K562 (cell line): ENCODE measurements at regions not wholly inside any gene's neighbourhood (a gene's known extent, or its start where the extent isn't known, plus 50 kb on each side); places are given as distances from the start of the nearest gene placed in this dataset.

ENCODE experiments used
- ATAC-seq: fragments of 200-7000 bp; cut with Tn5 transposase; 3 replicates; pipeline ENCODE4 v1.9.1; 2020; ENCODE audit warnings: moderate library complexity
- BruUV-seq: library from RNA; stranded (reverse); fragments of 400-500 nt; replicated peaks from 2 replicates; lab custom pipeline; 2021; lab: Mats Ljungman, UMichigan
- CTCF ChIA-PET: fragments of 300-600 bp; formaldehyde crosslinking; extraction: SDS; loops from one replicate; lab custom pipeline; 2021; ENCODE audit warnings: low intra/inter-chr PET ratio; lab: Yijun Ruan, JAX
- POLR2A ChIA-PET: fragments of 300-600, 350-650 bp; sonication (Branson Sonifier 250); formaldehyde crosslinking; extraction: SDS; loops from one replicate; lab custom pipeline; 2021; ENCODE audit warnings: antibody characterized with exemption, inconsistent platforms; lab: Yijun Ruan, JAX
- DNase-seq, 4 experiments: peaks; one replicate each; pipeline versions ENCODE4 v3.0.0 to v3.0.0-alpha.2; 2011 to 2018; ENCODE audit warnings: low spot score in 3 of 4, mixed read lengths in 3 of 4; ENCODE audit errors: extremely low read depth in 1 of 4
- FAIRE-seq: peaks from 2 replicates; lab custom pipeline; 2011; peaks lifted over from hg19 to GRCh38; lab: Jason Lieb, UNC
- H2AFZ ChIP-seq: 2 replicates; pipeline ENCODE4 v1.6.0; 2011; ENCODE audit warnings: low read depth, low read length, control low read depth, inconsistent platforms
- H3K27ac ChIP-seq: fragments of 200-600 bp; 3 replicates; pipeline ENCODE4 v1.8.0; 2011; ENCODE audit warnings: low read depth, mild to moderate bottlenecking, control low read depth, inconsistent platforms, low read length, moderate library complexity, mixed read lengths; ENCODE audit errors: extremely low read depth
- H3K27me3 ChIP-seq, 2 experiments: fragments of 300-600 bp in 1 of 2; 2 replicates in 1 of 2; 3 replicates in 1 of 2; pipeline versions ENCODE4 v1.6.0 to v1.8.0; 2011; ENCODE audit warnings: inconsistent platforms in 2 of 2, low read length in 2 of 2, mild to moderate bottlenecking in 1 of 2, mixed read lengths in 1 of 2, moderate library complexity in 1 of 2; ENCODE audit not compliant: control insufficient read depth in 2 of 2, insufficient read depth in 2 of 2
- H3K36me3 ChIP-seq: fragments of 300-600 bp; 3 replicates; pipeline ENCODE4 v1.8.0; 2011; ENCODE audit warnings: mild to moderate bottlenecking, low read length, inconsistent platforms; ENCODE audit not compliant: control insufficient read depth, insufficient read depth
- H3K4me1 ChIP-seq, 2 experiments: fragments of 200-600 bp in 1 of 2; replicated peaks in 1 of 2; 2 replicates in 1 of 2; 3 replicates in 1 of 2; pipeline versions ENCODE4 v1.5.1 to v1.8.0; 2011; ENCODE audit warnings: inconsistent platforms in 2 of 2, low read length in 2 of 2, mild to moderate bottlenecking in 1 of 2, mixed read lengths in 1 of 2, moderate library complexity in 1 of 2; ENCODE audit not compliant: control insufficient read depth in 2 of 2, insufficient read depth in 2 of 2
- H3K4me2 ChIP-seq: 2 replicates; pipeline ENCODE4 v1.6.1; 2011; ENCODE audit warnings: low read length, control low read depth, inconsistent platforms, mixed read lengths; ENCODE audit not compliant: insufficient read depth
- H3K4me3 ChIP-seq: fragments of 200-600 bp; sonication (generic), shearing (Covaris generic); 2 replicates; pipeline ENCODE4 v1.5.1; 2016; ENCODE audit warnings: control low read depth, inconsistent platforms
- H3K79me2 ChIP-seq: fragments of 200-600 bp; 3 replicates; pipeline ENCODE4 v1.8.0; 2011; ENCODE audit warnings: low read length, inconsistent platforms; ENCODE audit not compliant: control insufficient read depth, insufficient read depth
- H3K9ac ChIP-seq, 2 experiments: 2 replicates each; pipeline versions ENCODE4 v1.6.0 to v1.6.1; 2011; ENCODE audit warnings: low read depth in 2 of 2, low read length in 2 of 2, control low read depth in 1 of 2, inconsistent platforms in 1 of 2, mild to moderate bottlenecking in 1 of 2, mixed read lengths in 1 of 2; ENCODE audit not compliant: insufficient read depth in 1 of 2
- H3K9me1 ChIP-seq: one replicate; pipeline ENCODE4 v1.6.0; 2011; ENCODE audit warnings: inconsistent platforms, mild to moderate bottlenecking, low read length, moderate library complexity; ENCODE audit not compliant: control insufficient read depth, insufficient read depth
- H3K9me3 ChIP-seq: replicated peaks from 2 replicates; pipeline ENCODE4 v1.5.1; 2011; ENCODE audit warnings: low read depth, low read length, inconsistent platforms; ENCODE audit not compliant: control insufficient read depth, insufficient read depth
- H4K20me1 ChIP-seq: replicated peaks from 2 replicates; pipeline ENCODE4 v1.6.1; 2011; ENCODE audit warnings: low read length, inconsistent platforms, mixed read lengths; ENCODE audit not compliant: control insufficient read depth, insufficient read depth
- COPS2 ChIP-seq: fragments of 450-650 bp; conservative IDR thresholded peaks from 2 replicates; pipeline ENCODE4 v1.6.1; 2016; ENCODE audit warnings: mild to moderate bottlenecking, moderate library complexity
- DACH1 ChIP-seq: fragments of 450-650 bp; IDR thresholded peaks from 2 replicates; pipeline ENCODE4 v1.6.1; 2018; ENCODE audit not compliant: partially characterized antibody
- DDX20 ChIP-seq: fragments of 450-650 bp; IDR thresholded peaks from 2 replicates; pipeline ENCODE4 v1.6.1; 2016; ENCODE audit warnings: missing genetic modification characterization, low read depth, mild to moderate bottlenecking, missing compliant biosample characterization, moderate library complexity
- E2F4 ChIP-seq: sonication (generic); formaldehyde crosslinking; IDR thresholded peaks from 2 replicates; pipeline ENCODE4 v1.8.0; 2022; ENCODE audit warnings: mild to moderate bottlenecking, low read depth, missing genetic modification reagents
- ELF1 ChIP-seq: fragments of 200-800 bp; sonication (Bioruptor generic); IDR thresholded peaks from 2 replicates; pipeline ENCODE4 v1.6.1; 2016; ENCODE audit warnings: missing genetic modification characterization, missing compliant biosample characterization
- ESRRB ChIP-seq: fragments of 250-450 bp; sonication (Bioruptor Pico); IDR thresholded peaks from 2 replicates; pipeline ENCODE4 v1.5.0; 2020; ENCODE audit warnings: mild to moderate bottlenecking, moderate library complexity, borderline replicate concordance
- FOXK2 ChIP-seq, 2 experiments: fragments of 450-650 bp; IDR thresholded peaks in 1 of 2; conservative IDR thresholded peaks in 1 of 2; 2 replicates each; pipeline ENCODE4 v1.6.1; 2016; ENCODE audit warnings: low read depth in 2 of 2, mild to moderate bottlenecking in 1 of 2
- HINFP ChIP-seq: fragments of 450-650 bp; conservative IDR thresholded peaks from 2 replicates; pipeline ENCODE4 v1.6.1; 2016; ENCODE audit warnings: missing genetic modification characterization, low read depth, mild to moderate bottlenecking, control low read depth, missing compliant biosample characterization
- HMG20B ChIP-seq: fragments of 250-450 bp; sonication (Bioruptor Pico); IDR thresholded peaks from 2 replicates; pipeline ENCODE4 v1.5.0; 2021; ENCODE audit warnings: mild to moderate bottlenecking
- MXI1 ChIP-seq: IDR thresholded peaks from 2 replicates; pipeline ENCODE4 v1.6.1; 2011; ENCODE audit warnings: low read depth, mild to moderate bottlenecking, improper control_type of control experiment, low read length
- NCOA6 ChIP-seq: fragments of 450-650 bp; IDR thresholded peaks from 2 replicates; pipeline ENCODE4 v1.6.1; 2017; ENCODE audit warnings: mild to moderate bottlenecking
- POLR2AphosphoS5 ChIP-seq: IDR thresholded peaks from 2 replicates; pipeline ENCODE4 v1.6.1; 2011; ENCODE audit warnings: mild to moderate bottlenecking, low read depth, low read length, moderate library complexity; ENCODE audit not compliant: control insufficient read depth, insufficient read depth
- ZBTB12 ChIP-seq: fragments of 250-450 bp; sonication (Bioruptor Pico); IDR thresholded peaks from 2 replicates; pipeline ENCODE4 v1.4.0; 2020
- ZNF77 ChIP-seq: fragments of 250-450 bp; sonication (Bioruptor Pico); IDR thresholded peaks from 2 replicates; pipeline ENCODE4 v1.5.0; 2020
- WGBS: fragments of 100-300 bp; shearing (Covaris generic); methylation state at CpG from one replicate; pipeline ENCODE4 v1.1.6; 2016; ENCODE audit warnings: low coverage, mixed read lengths; ENCODE audit not compliant: insufficient coverage; ENCODE audit errors: missing lambda C conversion rate; 5-methylcytosine and 5-hydroxymethylcytosine counted together
- in situ Hi-C: fragments of 300-500 bp; cut with MboI; formaldehyde crosslinking; loops from 4 replicates; pipeline ENCODE4 v1.15.0; 2018; ENCODE audit warnings: inconsistent platforms, mixed read lengths
- intact Hi-C: fragments of 100-400 bp; cut with micrococcal nuclease; formaldehyde crosslinking; loops from 2 replicates; pipeline ENCODE4 v1.14.2; 2022
- TF ChIP-seq, protein P1 (sequence below): fragments of 450-650 bp; IDR thresholded peaks from 2 replicates; pipeline ENCODE4 v1.6.1; 2016; ENCODE audit warnings: mild to moderate bottlenecking

- H4K20me1 ChIP-seq: no peaks in the 10 kb centered on the region
- in situ Hi-C loops (no loop called here), intact Hi-C loops (no loop called here)
- H3K9me1 ChIP-seq: no peaks in the 10 kb centered on the region
- FAIRE-seq (no peak), DNase-seq (no peak), ATAC-seq (no peak)
- H3K79me2 ChIP-seq: no peaks in the 10 kb centered on the region
- no peaks in the 10 kb centered on the region for H3K9me3 ChIP-seq
- no peak overlapping the region for H3K27ac ChIP-seq
- H3K27me3 ChIP-seq: no peaks in the 10 kb centered on the region
- H3K4me1 ChIP-seq: no peaks in the 10 kb centered on the region
- ChIA-PET CTCF (no interaction called here), POLR2A (interaction anchor here (0.5 kb wide), 1 partner anchor 484 kb away, joined by 3 read pairs; no protein-coding TSS in a partner anchor)
- no TSS peak for BruUV-seq
- TF ChIP-seq ZBTB12 (CRISPR knock-in tag) (no peak), COPS2 (no peak), FOXK2 (conservative IDR thresholded peaks at IDR 0.05 in 1 of 2, IDR thresholded peaks at IDR 0.05 in 1 of 2; ENCODE audit: low read depth in 2 of 2) (no peak), ZNF77 (no peak), E2F4 (CRISPR knock-in tag) (no peak), ELF1 (tag) (no peak), MXI1 (no peak), NCOA6 (no peak), POLR2AphosphoS5 (no peak), DACH1 (no peak), HINFP (no peak), HMG20B (CRISPR knock-in tag) (no peak), DDX20 (tag) (no peak), ESRRB (CRISPR knock-in tag) (no peak)
- TF ChIP-seq, protein P1, sequence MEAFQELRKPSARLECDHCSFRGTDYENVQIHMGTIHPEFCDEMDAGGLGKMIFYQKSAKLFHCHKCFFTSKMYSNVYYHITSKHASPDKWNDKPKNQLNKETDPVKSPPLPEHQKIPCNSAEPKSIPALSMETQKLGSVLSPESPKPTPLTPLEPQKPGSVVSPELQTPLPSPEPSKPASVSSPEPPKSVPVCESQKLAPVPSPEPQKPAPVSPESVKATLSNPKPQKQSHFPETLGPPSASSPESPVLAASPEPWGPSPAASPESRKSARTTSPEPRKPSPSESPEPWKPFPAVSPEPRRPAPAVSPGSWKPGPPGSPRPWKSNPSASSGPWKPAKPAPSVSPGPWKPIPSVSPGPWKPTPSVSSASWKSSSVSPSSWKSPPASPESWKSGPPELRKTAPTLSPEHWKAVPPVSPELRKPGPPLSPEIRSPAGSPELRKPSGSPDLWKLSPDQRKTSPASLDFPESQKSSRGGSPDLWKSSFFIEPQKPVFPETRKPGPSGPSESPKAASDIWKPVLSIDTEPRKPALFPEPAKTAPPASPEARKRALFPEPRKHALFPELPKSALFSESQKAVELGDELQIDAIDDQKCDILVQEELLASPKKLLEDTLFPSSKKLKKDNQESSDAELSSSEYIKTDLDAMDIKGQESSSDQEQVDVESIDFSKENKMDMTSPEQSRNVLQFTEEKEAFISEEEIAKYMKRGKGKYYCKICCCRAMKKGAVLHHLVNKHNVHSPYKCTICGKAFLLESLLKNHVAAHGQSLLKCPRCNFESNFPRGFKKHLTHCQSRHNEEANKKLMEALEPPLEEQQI: no peak
- H3K4me3 ChIP-seq: no peak overlapping the region
- no peaks in the 10 kb centered on the region for H3K36me3 ChIP-seq
- 0% methylated on average over 2 of the region's 2 CpGs for WGBS
- H3K4me2 ChIP-seq: no peak overlapping the region
- no peak overlapping the region for H3K9ac ChIP-seq
- no peak overlapping the region for H2AFZ ChIP-seq
Measured at GRCh38 chr2:67790622-67791021, 272.2 kb downstream of the C1D start.
